B cell (primary cell): ENCODE measurements at regions not wholly inside any gene's neighbourhood (a gene's known extent, or its start where the extent isn't known, plus 50 kb on each side); places are given as distances from the start of the nearest gene placed in this dataset.

Experiments
- ATAC-seq: fragments of 200-7000 bp; cut with Tn5 transposase; one replicate; pipeline ENCODE4 v1.10.0; 2021; ENCODE audit warnings: low read depth, mild to moderate bottlenecking, moderate number of reproducible peaks, moderate library complexity
- CTCF ChIA-PET: fragments of 350-600 bp; sonication (Branson Sonifier 250); formaldehyde crosslinking; loops from one replicate; lab custom pipeline; 2021; ENCODE audit warnings: antibody characterized with exemption, inconsistent platforms; lab: Charles Lee
- POLR2A ChIA-PET: fragments of 350-600 bp; sonication (Branson Sonifier 250); formaldehyde crosslinking; loops from one replicate; lab custom pipeline; 2021; ENCODE audit warnings: antibody characterized with exemption; lab: Charles Lee
- DNase-seq: peaks from one replicate; pipeline ENCODE4 v3.0.0; 2013
- H2AFZ ChIP-seq: 2 replicates; pipeline ENCODE4 v1.6.1; 2012; ENCODE audit warnings: mild to moderate bottlenecking, low read depth, low read length; ENCODE audit not compliant: insufficient read depth, poor library complexity, severe bottlenecking
- H3K27ac ChIP-seq, 2 donors: 1 replicate in 1 of 2; 2 replicates in 1 of 2; pipeline ENCODE4 v1.5.1; 2012 to 2013; ENCODE audit warnings: low read length in 2 of 2, mild to moderate bottlenecking in 2 of 2, moderate library complexity in 1 of 2
- H3K27me3 ChIP-seq, 4 experiments: fragments of 200-600 bp in 1 of 4; sonication (generic) in 1 of 4; replicated peaks in 1 of 4; 1 replicate in 2 of 4; 2 replicates in 2 of 4; pipeline versions ENCODE4 v1.6.1 to v1.7.0; 2013 to 2016; ENCODE audit warnings: low read length in 3 of 4, mild to moderate bottlenecking in 2 of 4, mixed read lengths in 1 of 4, moderate library complexity in 1 of 4; ENCODE audit not compliant: insufficient read depth in 4 of 4, control insufficient read depth in 3 of 4; ENCODE audit errors: control extremely low read depth in 1 of 4
- H3K36me3 ChIP-seq, 2 experiments: replicated peaks in 1 of 2; 1 replicate in 1 of 2; 2 replicates in 1 of 2; pipeline versions ENCODE4 v1.6.1 to v1.7.1; 2013; ENCODE audit warnings: low read length in 1 of 2; ENCODE audit not compliant: insufficient read depth in 2 of 2, control insufficient read depth in 1 of 2; ENCODE audit errors: control extremely low read depth in 1 of 2, extremely low read depth in 1 of 2
- H3K4me1 ChIP-seq, 2 donors: fragments of 200-600 bp in 1 of 2; sonication (generic) in 1 of 2; 1 replicate in 1 of 2; 2 replicates in 1 of 2; pipeline versions ENCODE4 v1.5.1 to v1.6.1; 2013 to 2017; ENCODE audit warnings: low read length in 2 of 2; ENCODE audit not compliant: control insufficient read depth in 2 of 2, insufficient read depth in 2 of 2
- H3K4me2 ChIP-seq: replicated peaks from 2 replicates; pipeline ENCODE3; 2012; ENCODE audit warnings: mild to moderate bottlenecking, low read depth, low read length; ENCODE audit not compliant: poor library complexity, severe bottlenecking
- H3K4me3 ChIP-seq, 5 experiments: fragments of 200-600 bp in 1 of 5; sonication (generic) in 1 of 5; 1 replicate in 3 of 5; 2 replicates in 2 of 5; pipeline versions ENCODE4 v1.5.1 to v1.7.0; 2011 to 2016; ENCODE audit warnings: low read length in 4 of 5, mild to moderate bottlenecking in 4 of 5, low read depth in 2 of 5, control low read depth in 1 of 5, moderate library complexity in 1 of 5; ENCODE audit not compliant: insufficient read depth in 1 of 5; ENCODE audit errors: control extremely low read depth in 1 of 5, extremely low read depth in 1 of 5
- H3K79me2 ChIP-seq: fragments of 200-600 bp; sonication (generic); one replicate; pipeline ENCODE4 v1.6.0; 2016; ENCODE audit warnings: low read length; ENCODE audit not compliant: control insufficient read depth, insufficient read depth
- H3K9ac ChIP-seq: fragments of 200-600 bp; sonication (generic); 2 replicates; pipeline ENCODE4 v1.6.1; 2017; ENCODE audit warnings: mild to moderate bottlenecking, low read length, moderate library complexity
- H3K9me3 ChIP-seq, 3 donors: one replicate each; pipeline versions ENCODE4 v1.6.1 to v1.7.1; 2013; ENCODE audit warnings: low read length in 2 of 3; ENCODE audit not compliant: control insufficient read depth in 2 of 3, insufficient read depth in 1 of 3; ENCODE audit errors: control extremely low read depth in 1 of 3
- H4K20me1 ChIP-seq: 2 replicates; pipeline ENCODE4 v1.6.0; 2012; ENCODE audit warnings: mild to moderate bottlenecking, low read length; ENCODE audit not compliant: insufficient read depth, control insufficient read depth, poor library complexity, severe bottlenecking
- H3K27ac Mint-ChIP-seq: one replicate; pipeline ENCODE4 v1.8.0; 2021; ENCODE audit warnings: mixed read lengths
- H3K27me3 Mint-ChIP-seq: one replicate; pipeline ENCODE4 v1.8.0; 2021; ENCODE audit warnings: mixed read lengths
- H3K4me1 Mint-ChIP-seq: one replicate; pipeline ENCODE4 v1.8.0; 2021; ENCODE audit warnings: mixed read lengths
- H3K4me3 Mint-ChIP-seq: one replicate; pipeline ENCODE4 v1.8.0; 2021; ENCODE audit warnings: mixed read lengths
- H3K9me3 Mint-ChIP-seq: one replicate; pipeline ENCODE4 v1.8.0; 2022; ENCODE audit warnings: mixed read lengths; ENCODE audit not compliant: insufficient read depth
- EZH2 ChIP-seq: IDR thresholded peaks from 2 replicates; pipeline ENCODE4 v1.6.1; 2012; ENCODE audit warnings: borderline replicate concordance, low read depth, mild to moderate bottlenecking, moderate library complexity, low read length; ENCODE audit not compliant: insufficient read depth, poor library complexity, severe bottlenecking
- WGBS: methylation state at CpG from one replicate; pipeline ENCODE4 v1.1.5; 2013; ENCODE audit warnings: missing lambda C conversion rate; ENCODE audit not compliant: insufficient coverage; 5-methylcytosine and 5-hydroxymethylcytosine counted together
- intact Hi-C: fragments of 100-400 bp; cut with micrococcal nuclease; formaldehyde crosslinking; loops from one replicate; pipeline ENCODE4 v1.10.0; 2022
- TF ChIP-seq, protein P1 (sequence below): fragments of 200-600 bp; IDR thresholded peaks from one replicate; pipeline ENCODE4 v1.8.0; 2022; ENCODE audit warnings: antibody characterized with exemption, mild to moderate bottlenecking

DNA sequence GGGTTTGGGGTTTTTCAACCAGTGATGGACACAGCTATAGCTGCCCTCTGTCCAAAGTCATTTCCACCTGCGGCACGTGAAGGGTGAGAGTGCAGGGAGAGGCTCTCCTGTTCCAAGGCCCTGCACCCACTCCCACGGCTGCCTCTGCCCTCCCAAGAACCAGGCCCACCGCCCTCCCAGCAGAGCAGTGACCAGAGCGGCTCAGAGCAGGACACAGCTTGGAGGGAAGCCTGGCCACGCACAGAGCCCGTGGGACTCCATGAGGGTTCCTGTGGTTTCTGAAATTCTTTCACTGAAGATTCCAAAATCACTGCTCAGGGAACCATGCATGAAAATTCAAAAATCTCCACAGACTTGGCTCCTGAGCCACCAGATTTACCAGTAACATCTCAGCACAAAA lies 67.3 kb upstream of the SALL3 start:
- Mint-ChIP-seq H3K9me3 (peaks cover 3% of the 10 kb centered on the region), H3K27ac (no peak overlapping the region), H3K4me1 (no peaks in the 10 kb centered on the region), H3K4me3 (no peak overlapping the region), H3K27me3 (no peaks in the 10 kb centered on the region)
- H3K27ac ChIP-seq: no peak overlapping the region
- no peak overlapping the region for H3K4me2 ChIP-seq
- intact Hi-C loops: no loop called here
- TF ChIP-seq, protein P1, sequence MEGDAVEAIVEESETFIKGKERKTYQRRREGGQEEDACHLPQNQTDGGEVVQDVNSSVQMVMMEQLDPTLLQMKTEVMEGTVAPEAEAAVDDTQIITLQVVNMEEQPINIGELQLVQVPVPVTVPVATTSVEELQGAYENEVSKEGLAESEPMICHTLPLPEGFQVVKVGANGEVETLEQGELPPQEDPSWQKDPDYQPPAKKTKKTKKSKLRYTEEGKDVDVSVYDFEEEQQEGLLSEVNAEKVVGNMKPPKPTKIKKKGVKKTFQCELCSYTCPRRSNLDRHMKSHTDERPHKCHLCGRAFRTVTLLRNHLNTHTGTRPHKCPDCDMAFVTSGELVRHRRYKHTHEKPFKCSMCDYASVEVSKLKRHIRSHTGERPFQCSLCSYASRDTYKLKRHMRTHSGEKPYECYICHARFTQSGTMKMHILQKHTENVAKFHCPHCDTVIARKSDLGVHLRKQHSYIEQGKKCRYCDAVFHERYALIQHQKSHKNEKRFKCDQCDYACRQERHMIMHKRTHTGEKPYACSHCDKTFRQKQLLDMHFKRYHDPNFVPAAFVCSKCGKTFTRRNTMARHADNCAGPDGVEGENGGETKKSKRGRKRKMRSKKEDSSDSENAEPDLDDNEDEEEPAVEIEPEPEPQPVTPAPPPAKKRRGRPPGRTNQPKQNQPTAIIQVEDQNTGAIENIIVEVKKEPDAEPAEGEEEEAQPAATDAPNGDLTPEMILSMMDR: no peak
- no peak for TF ChIP-seq EZH2
- H3K4me1 ChIP-seq: no peaks in the 10 kb centered on the region
- no peak overlapping the region for H2AFZ ChIP-seq
- no peak for ATAC-seq
- no peaks in the 10 kb centered on the region for H3K79me2 ChIP-seq
- no peak overlapping the region for H3K4me3 ChIP-seq
- 100% methylated on average over 7 of the region's 7 CpGs for WGBS
- no peak for DNase-seq
- peaks cover 0 to 27% (median 0%) of the 10 kb centered on the region in 3 donors for H3K9me3 ChIP-seq
- no peaks in the 10 kb centered on the region for H3K36me3 ChIP-seq
- no peaks in the 10 kb centered on the region for H4K20me1 ChIP-seq
- no peaks in the 10 kb centered on the region for H3K27me3 ChIP-seq
- H3K9ac ChIP-seq: no peak overlapping the region
- ChIA-PET POLR2A (no interaction called here), CTCF (no interaction called here)

DNA sequence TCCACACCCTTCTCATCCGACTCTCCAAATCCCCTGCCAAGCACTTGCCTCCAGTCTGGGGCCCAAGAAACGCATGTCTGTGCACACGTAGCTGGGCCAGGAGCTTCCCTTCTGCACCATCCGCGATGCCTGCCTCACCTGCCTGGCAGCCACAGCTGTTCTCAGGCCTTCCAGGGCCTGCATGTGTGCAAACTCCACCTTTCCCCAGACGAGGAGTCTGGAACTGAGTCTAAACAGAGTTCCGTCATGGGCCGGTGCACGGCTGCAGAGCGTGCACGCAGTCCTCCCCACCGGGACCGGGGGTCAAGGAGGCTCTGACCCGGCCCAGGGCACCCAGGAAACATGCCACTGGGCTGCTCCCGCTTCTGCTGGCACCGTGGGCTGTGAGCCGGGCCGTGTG lies 66.8 kb upstream of the SALL3 start:
- H3K4me3 Mint-ChIP-seq: no peak overlapping the region
- H3K27ac ChIP-seq: no peak overlapping the region
- H3K27me3 Mint-ChIP-seq: no peaks in the 10 kb centered on the region
- H4K20me1 ChIP-seq: no peaks in the 10 kb centered on the region
- no peak overlapping the region for H3K27ac Mint-ChIP-seq
- TF ChIP-seq, protein P1: no peak
- no peak for TF ChIP-seq EZH2
- H3K36me3 ChIP-seq: no peaks in the 10 kb centered on the region
- intact Hi-C loops: no loop called here
- H3K27me3 ChIP-seq: no peaks in the 10 kb centered on the region
- H3K9me3 Mint-ChIP-seq: peaks cover 4% of the 10 kb centered on the region
- no peak overlapping the region for H3K4me3 ChIP-seq
- 87% methylated on average over 18 of the region's 18 CpGs for WGBS
- H3K4me2 ChIP-seq: no peak overlapping the region
- no peaks in the 10 kb centered on the region for H3K4me1 ChIP-seq
- ATAC-seq: no peak
- no peak overlapping the region for H3K9ac ChIP-seq
- CTCF ChIA-PET: no interaction called here
- H3K4me1 Mint-ChIP-seq: no peaks in the 10 kb centered on the region
- H2AFZ ChIP-seq: no peak overlapping the region
- DNase-seq: no peak
- H3K79me2 ChIP-seq: no peaks in the 10 kb centered on the region
- peaks cover 0 to 27% (median 0%) of the 10 kb centered on the region in 3 donors for H3K9me3 ChIP-seq
- POLR2A ChIA-PET: no interaction called here
